SH-SY5Y (cell line): ENCODE measurements at regions not wholly inside any gene's neighbourhood (a gene's known extent, or its start where the extent isn't known, plus 50 kb on each side); places are given as distances from the start of the nearest gene placed in this dataset.

ENCODE experiments used
- GATA2 ChIP-seq: IDR thresholded peaks from 2 replicates; pipeline ENCODE4 v1.6.1; 2011; ENCODE audit warnings: mild to moderate bottlenecking, low read depth, low read length
- GATA3 ChIP-seq: IDR thresholded peaks from 2 replicates; pipeline ENCODE4 v1.6.1; 2011; ENCODE audit warnings: low read depth, mild to moderate bottlenecking, low read length, moderate library complexity

DNA sequence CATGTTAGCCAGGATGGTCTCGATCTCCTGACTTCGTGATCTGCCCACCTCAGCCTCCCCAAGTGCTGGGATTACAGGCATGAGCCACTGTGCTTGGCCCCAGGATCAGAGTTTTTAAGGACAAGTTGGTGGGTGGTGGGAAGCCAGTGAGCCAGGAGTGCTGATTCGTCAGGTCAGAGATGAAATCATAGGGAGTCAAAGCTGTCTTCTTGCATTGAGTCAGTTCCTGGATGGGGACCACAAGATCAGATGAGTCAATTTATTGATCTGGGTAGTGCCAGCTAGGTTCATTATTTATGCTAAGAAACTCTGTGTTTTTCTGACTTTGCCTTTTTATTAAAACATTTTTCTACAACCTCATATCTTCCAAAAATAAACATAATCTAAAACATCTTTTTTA is 423.8 kb downstream of the ARL4A start:
- TF ChIP-seq GATA2 (no peak), GATA3 (no peak)
